ENCODE measurements at regions not wholly inside any gene's neighbourhood (a gene's known extent, or its start where the extent isn't known, plus 50 kb on each side); places are given as distances from the start of the nearest gene placed in this dataset.

DNA sequence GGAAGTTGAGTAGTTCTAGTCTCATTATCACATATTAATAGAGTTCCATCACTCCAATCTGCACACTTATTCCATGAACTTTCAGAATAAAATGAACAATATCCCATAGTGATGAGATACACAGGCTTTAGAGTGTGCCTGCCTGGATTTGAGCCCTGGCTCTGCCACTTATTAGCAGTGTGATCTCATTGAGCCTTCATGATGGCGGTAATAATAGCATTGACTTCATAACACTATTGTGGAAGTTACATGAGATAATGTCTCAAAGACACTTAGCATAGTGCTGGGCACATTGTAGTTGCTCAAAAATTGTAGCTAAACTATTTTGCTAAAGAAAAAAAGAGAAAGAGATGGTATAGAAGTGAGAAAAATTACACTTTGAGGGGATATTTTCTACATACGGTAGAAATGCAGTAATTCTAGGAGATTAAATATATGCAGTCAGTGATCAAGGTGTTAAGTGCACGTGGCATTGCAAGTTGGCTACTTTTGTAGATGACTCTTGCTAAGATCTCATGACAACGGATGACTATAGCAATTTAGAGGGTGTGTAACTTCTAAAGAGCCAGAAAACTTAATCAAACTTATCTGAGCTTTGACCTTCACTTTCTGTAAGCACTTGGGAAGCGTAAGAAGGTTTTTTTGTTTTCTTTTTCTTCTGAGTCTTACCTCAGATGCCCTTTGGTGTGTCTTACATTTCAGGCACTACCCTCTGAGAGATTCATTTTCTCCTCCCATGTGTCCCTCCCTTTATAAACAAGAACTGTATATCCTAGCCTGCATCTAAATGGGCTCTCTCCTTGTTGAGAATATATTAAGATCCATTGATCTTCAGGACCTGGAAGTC, 380.6 kb upstream of the NR3C2 start:
- ATAC-seq (ENCODE audit: insufficient number of reproducible peaks, low FRiP score, low read depth) (no peak), DNase-seq (ENCODE audit: low spot score) (no peak)
- H3K27ac ChIP-seq = no peak overlapping the region
- H3K9me3 ChIP-seq = no peaks in the 10 kb centered on the region
- H3K4me1 ChIP-seq (ENCODE audit: control insufficient read depth in 1 of 2, low read depth in 2 of 2) = no peaks in the 10 kb centered on the region
- H3K4me3 ChIP-seq = no peak overlapping the region
- no peaks in the 10 kb centered on the region for H3K36me3 ChIP-seq
- no peaks in the 10 kb centered on the region for H3K27me3 ChIP-seq (replicated peaks; ENCODE audit: insufficient read depth)
- TF ChIP-seq, protein P1, sequence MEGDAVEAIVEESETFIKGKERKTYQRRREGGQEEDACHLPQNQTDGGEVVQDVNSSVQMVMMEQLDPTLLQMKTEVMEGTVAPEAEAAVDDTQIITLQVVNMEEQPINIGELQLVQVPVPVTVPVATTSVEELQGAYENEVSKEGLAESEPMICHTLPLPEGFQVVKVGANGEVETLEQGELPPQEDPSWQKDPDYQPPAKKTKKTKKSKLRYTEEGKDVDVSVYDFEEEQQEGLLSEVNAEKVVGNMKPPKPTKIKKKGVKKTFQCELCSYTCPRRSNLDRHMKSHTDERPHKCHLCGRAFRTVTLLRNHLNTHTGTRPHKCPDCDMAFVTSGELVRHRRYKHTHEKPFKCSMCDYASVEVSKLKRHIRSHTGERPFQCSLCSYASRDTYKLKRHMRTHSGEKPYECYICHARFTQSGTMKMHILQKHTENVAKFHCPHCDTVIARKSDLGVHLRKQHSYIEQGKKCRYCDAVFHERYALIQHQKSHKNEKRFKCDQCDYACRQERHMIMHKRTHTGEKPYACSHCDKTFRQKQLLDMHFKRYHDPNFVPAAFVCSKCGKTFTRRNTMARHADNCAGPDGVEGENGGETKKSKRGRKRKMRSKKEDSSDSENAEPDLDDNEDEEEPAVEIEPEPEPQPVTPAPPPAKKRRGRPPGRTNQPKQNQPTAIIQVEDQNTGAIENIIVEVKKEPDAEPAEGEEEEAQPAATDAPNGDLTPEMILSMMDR (IDR thresholded peaks at IDR 0.05) = no peak

DNA sequence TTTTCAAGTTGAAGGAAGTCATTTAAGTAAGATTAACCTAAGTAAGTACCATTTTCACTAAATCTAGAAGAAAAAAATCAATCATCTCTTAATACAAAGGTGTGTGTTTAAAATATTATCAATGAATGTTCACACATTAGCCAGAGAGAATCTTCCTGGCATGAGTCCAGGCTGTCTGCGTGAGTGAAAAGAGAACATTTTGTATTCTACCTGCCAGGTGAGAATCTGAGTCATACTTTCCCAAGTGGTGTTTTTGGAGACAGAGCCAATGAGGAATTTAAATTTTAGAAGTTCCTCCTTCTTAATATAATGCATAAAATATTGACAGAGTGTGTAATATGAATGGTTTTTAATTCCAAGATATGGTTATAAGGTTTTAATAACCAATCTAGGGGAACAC, 371.8 kb upstream of the NR3C2 start:
- H3K4me3 ChIP-seq = no peak overlapping the region
- TF ChIP-seq, protein P1 (IDR thresholded peaks at IDR 0.05) = no peak
- DNase-seq (ENCODE audit: low spot score) (no peak), ATAC-seq (ENCODE audit: insufficient number of reproducible peaks, low FRiP score, low read depth) (no peak)
- no peaks in the 10 kb centered on the region for H3K4me1 ChIP-seq (ENCODE audit: control insufficient read depth in 1 of 2, low read depth in 2 of 2)
- no peaks in the 10 kb centered on the region for H3K36me3 ChIP-seq
- no peaks in the 10 kb centered on the region for H3K9me3 ChIP-seq
- no peak overlapping the region for H3K27ac ChIP-seq
- no peaks in the 10 kb centered on the region for H3K27me3 ChIP-seq (replicated peaks; ENCODE audit: insufficient read depth)

DNA sequence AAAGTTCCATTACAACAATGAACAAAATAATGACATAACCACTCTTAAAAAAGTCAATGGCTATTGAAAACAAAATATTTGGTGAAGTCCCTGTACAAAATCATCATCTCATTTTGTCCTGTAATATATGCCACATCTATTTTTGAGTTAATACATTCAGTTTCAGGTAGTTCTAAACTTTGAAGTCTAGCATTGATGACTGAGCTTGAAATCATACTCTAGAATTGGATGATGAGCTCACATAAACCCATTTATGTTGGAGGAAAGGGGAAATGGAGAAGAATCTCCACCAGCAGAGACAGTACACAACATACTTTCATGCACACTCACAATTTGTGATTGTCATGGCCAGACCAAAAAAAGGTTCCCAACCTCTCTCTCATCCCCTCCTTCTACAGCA, 371.1 kb upstream of the NR3C2 start:
- no peak overlapping the region for H3K27ac ChIP-seq
- H3K36me3 ChIP-seq = no peaks in the 10 kb centered on the region
- H3K4me1 ChIP-seq (ENCODE audit: control insufficient read depth in 1 of 2, low read depth in 2 of 2) = no peaks in the 10 kb centered on the region
- H3K4me3 ChIP-seq = no peak overlapping the region
- TF ChIP-seq, protein P1 (IDR thresholded peaks at IDR 0.05) = no peak
- DNase-seq (ENCODE audit: low spot score) (no peak), ATAC-seq (ENCODE audit: insufficient number of reproducible peaks, low FRiP score, low read depth) (no peak)
- no peaks in the 10 kb centered on the region for H3K9me3 ChIP-seq
- no peaks in the 10 kb centered on the region for H3K27me3 ChIP-seq (replicated peaks; ENCODE audit: insufficient read depth)

DNA sequence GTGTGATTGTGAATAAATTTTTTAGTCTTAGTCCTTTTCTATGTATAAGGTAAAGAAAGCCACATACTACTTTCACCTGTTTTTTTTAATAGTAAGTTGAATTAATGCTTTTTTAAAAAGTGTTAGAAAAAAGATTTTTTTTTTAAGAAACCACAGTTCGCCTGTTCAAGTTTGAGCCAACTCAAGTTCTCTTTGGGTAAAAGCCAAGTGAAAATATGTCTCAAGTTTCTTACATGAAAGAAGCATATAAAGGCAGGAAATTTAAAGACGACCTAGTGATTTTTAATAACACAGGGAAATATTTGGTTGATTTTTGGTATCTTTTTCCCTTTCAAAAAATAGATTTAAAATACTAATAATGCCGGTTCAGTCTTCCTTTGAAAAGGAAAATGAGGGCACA, 369.9 kb upstream of the NR3C2 start:
- TF ChIP-seq, protein P1 (IDR thresholded peaks at IDR 0.05) = no peak
- no peak for DNase-seq (ENCODE audit: low spot score)
- Histone ChIP-seq H3K4me3 (no peak overlapping the region), H3K4me1 (ENCODE audit: control insufficient read depth in 1 of 2, low read depth in 2 of 2) (no peaks in the 10 kb centered on the region), H3K9me3 (no peaks in the 10 kb centered on the region), H3K27me3 (replicated peaks; ENCODE audit: insufficient read depth) (no peaks in the 10 kb centered on the region), H3K36me3 (no peaks in the 10 kb centered on the region), H3K27ac (no peak overlapping the region)
- no peak for ATAC-seq (ENCODE audit: insufficient number of reproducible peaks, low FRiP score, low read depth)

DNA sequence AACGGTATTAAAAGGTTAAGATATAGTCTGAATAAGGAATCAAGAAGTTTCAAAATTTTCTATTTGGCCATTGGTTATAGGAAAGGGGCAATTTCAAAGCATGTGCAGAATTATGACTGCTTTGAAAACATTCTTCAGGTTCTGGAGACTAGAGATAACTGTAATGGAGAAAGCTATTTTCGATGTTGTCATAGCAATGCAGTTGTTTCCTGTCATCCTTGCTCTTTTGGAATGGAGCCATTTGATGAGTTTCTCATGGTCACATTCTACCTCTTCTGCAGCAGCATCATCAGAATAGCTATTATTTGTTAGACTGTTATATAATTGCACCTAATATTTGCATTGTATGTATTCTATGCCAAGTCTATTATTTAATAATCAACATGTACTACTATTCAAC, 368.2 kb upstream of the NR3C2 start:
- Histone ChIP-seq H3K9me3 (no peaks in the 10 kb centered on the region), H3K4me1 (ENCODE audit: control insufficient read depth in 1 of 2, low read depth in 2 of 2) (no peaks in the 10 kb centered on the region), H3K4me3 (no peak overlapping the region), H3K36me3 (no peaks in the 10 kb centered on the region), H3K27ac (no peak overlapping the region), H3K27me3 (replicated peaks; ENCODE audit: insufficient read depth) (no peaks in the 10 kb centered on the region)
- ATAC-seq (ENCODE audit: insufficient number of reproducible peaks, low FRiP score, low read depth) (no peak), DNase-seq (ENCODE audit: low spot score) (no peak)
- TF ChIP-seq, protein P1 (IDR thresholded peaks at IDR 0.05) = no peak

Data from thoracic aorta (tissue), 2 donors.